ENCODE measurements at regions not wholly inside any gene's neighbourhood (a gene's known extent, or its start where the extent isn't known, plus 50 kb on each side); places are given as distances from the start of the nearest gene placed in this dataset.

DNA sequence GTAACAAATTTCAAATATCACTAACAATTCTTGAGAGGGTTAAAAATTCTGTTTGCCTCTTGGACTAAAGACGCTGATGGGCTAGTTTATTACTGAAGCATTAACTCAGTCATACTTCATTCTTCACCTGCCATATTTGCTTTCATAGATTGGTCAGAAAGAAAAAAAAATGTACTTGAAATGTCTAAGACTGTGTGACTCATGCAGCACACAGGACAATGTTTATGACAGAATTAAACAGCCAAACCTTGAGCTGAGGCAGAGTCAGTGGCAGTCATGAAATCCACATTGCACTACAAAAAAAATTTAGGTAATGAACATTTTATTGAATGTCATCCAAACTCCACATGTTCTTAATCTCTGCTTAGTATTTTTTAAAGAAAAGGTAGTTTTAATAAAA, 135.6 kb downstream of the PRR20E start:
- in situ Hi-C loops (cut with HindIII; ENCODE audit: low sequenced_read_pairs): no loop called here
- no peak for DNase-seq (ENCODE audit: low read depth)
- no peak overlapping the region for H3K4me3 ChIP-seq (ENCODE audit: low read depth, low read length)
- TF ChIP-seq, protein P1, sequence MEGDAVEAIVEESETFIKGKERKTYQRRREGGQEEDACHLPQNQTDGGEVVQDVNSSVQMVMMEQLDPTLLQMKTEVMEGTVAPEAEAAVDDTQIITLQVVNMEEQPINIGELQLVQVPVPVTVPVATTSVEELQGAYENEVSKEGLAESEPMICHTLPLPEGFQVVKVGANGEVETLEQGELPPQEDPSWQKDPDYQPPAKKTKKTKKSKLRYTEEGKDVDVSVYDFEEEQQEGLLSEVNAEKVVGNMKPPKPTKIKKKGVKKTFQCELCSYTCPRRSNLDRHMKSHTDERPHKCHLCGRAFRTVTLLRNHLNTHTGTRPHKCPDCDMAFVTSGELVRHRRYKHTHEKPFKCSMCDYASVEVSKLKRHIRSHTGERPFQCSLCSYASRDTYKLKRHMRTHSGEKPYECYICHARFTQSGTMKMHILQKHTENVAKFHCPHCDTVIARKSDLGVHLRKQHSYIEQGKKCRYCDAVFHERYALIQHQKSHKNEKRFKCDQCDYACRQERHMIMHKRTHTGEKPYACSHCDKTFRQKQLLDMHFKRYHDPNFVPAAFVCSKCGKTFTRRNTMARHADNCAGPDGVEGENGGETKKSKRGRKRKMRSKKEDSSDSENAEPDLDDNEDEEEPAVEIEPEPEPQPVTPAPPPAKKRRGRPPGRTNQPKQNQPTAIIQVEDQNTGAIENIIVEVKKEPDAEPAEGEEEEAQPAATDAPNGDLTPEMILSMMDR (IDR thresholded peaks at IDR 0.05; ENCODE audit: low read depth, low read length, missing control alignments): no peak

DNA sequence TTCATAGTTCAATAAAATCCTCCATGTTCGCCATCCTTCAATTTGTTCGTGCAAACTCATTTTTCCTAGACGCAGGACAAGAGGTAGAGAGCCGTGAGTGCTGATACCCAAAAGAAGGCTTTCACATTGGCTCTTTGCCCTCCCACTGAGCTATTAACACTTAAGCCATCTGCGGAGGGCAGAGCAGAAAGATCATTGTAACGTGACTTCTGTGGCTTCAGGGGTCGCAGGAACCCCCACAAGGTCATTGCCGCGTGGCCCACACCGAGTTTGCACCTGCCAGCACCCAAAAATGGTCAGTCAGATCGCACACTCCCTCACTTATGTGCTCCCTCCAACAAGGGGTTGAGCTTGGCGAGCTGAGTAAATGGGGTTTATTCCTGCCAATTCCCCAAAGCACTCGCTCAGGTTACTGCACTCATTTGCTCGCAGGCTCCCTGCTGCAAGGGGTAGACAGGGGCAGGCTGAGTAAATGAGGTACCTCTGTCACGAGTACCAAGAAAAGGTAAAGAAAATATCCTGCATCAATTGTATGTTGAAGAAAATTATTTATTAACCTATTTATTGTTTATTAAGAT, 144.1 kb downstream of the PRR20E start:
- TF ChIP-seq, protein P1 (IDR thresholded peaks at IDR 0.05; ENCODE audit: low read depth, low read length, missing control alignments): no peak
- in situ Hi-C loops (cut with HindIII; ENCODE audit: low sequenced_read_pairs): no loop called here

DNA sequence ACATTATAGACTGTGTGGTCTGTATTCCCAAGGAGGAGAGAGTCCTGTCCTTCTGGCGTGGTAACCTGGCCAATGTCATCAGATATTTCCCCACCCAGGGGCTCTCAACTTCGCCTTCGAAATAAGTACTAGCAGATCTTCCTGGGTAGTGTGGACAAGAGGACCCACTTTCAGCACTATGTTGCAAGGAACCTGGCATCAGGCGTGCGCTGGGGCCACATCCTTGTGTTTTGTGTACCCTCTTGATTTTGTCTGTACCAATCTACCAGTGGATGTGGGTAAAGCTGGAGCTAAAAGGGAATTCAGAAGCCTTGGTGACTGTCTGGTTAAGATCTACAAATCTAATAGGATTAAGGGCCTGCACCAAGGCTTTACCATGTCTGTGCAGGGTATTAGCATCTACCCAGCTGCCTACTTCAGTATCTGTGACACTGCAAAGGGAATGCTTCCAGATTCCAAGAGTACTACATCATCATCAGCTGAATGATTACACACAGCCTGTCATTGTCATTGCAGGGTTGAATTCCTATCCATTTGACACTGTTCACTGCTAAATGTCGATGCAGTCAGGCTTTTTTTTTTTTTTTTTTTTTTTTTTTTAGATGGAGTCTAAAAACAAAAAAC, 148.0 kb downstream of the PRR20E start:
- no peak for DNase-seq (ENCODE audit: low read depth)
- TF ChIP-seq, protein P1 (IDR thresholded peaks at IDR 0.05; ENCODE audit: low read depth, low read length, missing control alignments): no peak
- H3K4me3 ChIP-seq (ENCODE audit: low read depth, low read length): no peak overlapping the region
- in situ Hi-C loops (cut with HindIII; ENCODE audit: low sequenced_read_pairs): no loop called here

More for the DNA sequence above, 144.1 kb downstream of the PRR20E start:
- no peak overlapping the region for H3K4me3 ChIP-seq (ENCODE audit: low read depth, low read length)
- no peak for DNase-seq (ENCODE audit: low read depth)

DNA sequence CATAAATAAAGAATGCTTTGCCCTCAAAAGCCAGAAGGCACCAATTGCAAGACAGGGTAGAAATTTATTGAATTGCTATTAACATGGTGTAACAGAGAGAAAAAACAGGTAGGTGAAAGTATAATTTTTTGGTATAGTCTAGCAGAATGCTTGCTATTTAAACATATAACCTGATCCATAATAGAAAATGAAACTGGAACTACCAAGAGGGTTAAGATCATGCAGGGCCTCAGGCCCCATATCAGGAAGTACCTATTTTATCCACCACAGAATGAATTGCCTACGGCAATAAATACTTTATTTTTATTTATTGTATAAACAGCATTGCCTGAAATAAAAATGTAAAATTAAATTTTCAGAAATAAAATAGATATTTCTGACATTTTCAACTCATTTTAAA, 159.5 kb downstream of the PRR20E start:
- no peak overlapping the region for H3K4me3 ChIP-seq (ENCODE audit: low read depth, low read length)
- no peak for DNase-seq (ENCODE audit: low read depth)
- TF ChIP-seq, protein P1 (IDR thresholded peaks at IDR 0.05; ENCODE audit: low read depth, low read length, missing control alignments): no peak
- in situ Hi-C loops (cut with HindIII; ENCODE audit: low sequenced_read_pairs): no loop called here

DNA sequence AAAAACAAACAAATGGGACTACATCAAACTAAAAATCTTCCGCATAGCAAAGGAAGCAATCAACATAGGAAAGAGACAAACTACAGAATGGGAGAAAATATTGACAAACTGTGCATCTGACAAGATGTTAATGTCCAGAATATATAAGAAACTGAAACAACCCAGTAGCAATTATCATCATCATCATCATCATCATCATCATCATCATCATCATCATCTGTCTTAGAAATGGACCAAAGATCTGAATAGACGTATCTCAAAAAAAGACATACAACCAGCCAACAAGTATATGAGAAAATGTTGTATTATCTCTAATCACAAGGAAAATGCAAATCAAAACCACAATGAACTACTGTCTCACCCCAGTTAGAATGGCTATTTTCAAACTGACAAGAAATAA, 173.9 kb downstream of the PRR20E start:
- DNase-seq (ENCODE audit: low read depth): no peak
- TF ChIP-seq, protein P1 (IDR thresholded peaks at IDR 0.05; ENCODE audit: low read depth, low read length, missing control alignments): no peak
- in situ Hi-C loops (cut with HindIII; ENCODE audit: low sequenced_read_pairs): no loop called here

DNA sequence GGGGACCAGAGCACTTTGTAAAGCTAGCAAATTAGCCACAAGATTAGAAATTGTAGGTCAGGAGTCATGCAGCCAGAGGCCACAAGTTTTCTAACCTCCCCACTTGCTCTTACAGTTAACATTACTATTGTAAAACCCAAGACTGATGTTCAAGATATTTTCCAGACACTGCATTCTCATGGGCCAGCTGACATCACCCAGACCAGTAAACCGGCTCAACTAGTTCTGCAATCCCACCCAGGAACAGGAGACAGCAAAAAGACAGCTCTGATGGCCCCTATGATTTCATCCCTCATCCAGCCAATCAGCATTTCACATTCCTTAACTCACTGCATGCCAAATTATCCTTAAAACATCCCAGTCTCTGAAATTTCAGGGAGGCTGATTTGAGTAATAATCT, 178.5 kb downstream of the PRR20E start:
- no peak for DNase-seq (ENCODE audit: low read depth)
- in situ Hi-C loops (cut with HindIII; ENCODE audit: low sequenced_read_pairs): no loop called here
- no peak overlapping the region for H3K4me3 ChIP-seq (ENCODE audit: low read depth, low read length)
- TF ChIP-seq, protein P1 (IDR thresholded peaks at IDR 0.05; ENCODE audit: low read depth, low read length, missing control alignments): no peak

More for the DNA sequence above, 173.9 kb downstream of the PRR20E start:
- no peak overlapping the region for H3K4me3 ChIP-seq (ENCODE audit: low read depth, low read length)
